Choroid plexus epithelial cell (primary cell): ENCODE measurements at regions not wholly inside any gene's neighbourhood (a gene's known extent, or its start where the extent isn't known, plus 50 kb on each side); places are given as distances from the start of the nearest gene placed in this dataset.
"Not testable (repeated sequence)": the region's sequence is repeated elsewhere in the genome, so short reads cannot be mapped to it uniquely, and the experiment has no call there.

Experiments
- DNase-seq: peaks from one replicate; pipeline ENCODE4 v3.0.0-alpha.2; 2010; ENCODE audit warnings: low read depth
- H3K4me3 ChIP-seq: 2 replicates; pipeline ENCODE4 v1.5.1; 2011; ENCODE audit warnings: low read depth, mild to moderate bottlenecking, control low read depth, low read length, moderate library complexity
- CTCF ChIP-seq: conservative IDR thresholded peaks from 2 replicates; pipeline ENCODE4 v1.5.1; 2011; ENCODE audit warnings: low read depth, mild to moderate bottlenecking, control low read depth, inconsistent platforms, low read length, moderate library complexity

- no peak for TF ChIP-seq CTCF
- no peak overlapping the region for H3K4me3 ChIP-seq
- no peak for DNase-seq
Measured at GRCh38 chr7:145795132-145795531, 321.5 kb upstream of the CNTNAP2 start.

- no peak overlapping the region for H3K4me3 ChIP-seq
- DNase-seq, result no peak
- TF ChIP-seq CTCF, result no peak
Measured at GRCh38 chr7:145784809-145785780, 331.5 kb upstream of the CNTNAP2 start.

GRCh38 chr7:145781388-145781787 lies 335.2 kb upstream of the CNTNAP2 start:
- not testable (repeated sequence) for DNase-seq, H3K4me3 ChIP-seq

- TF ChIP-seq CTCF, result no peak
- H3K4me3 ChIP-seq, result no peak overlapping the region
- DNase-seq, result peak; percentile 35
Measured at GRCh38 chr7:145779140-145779539, 337.5 kb upstream of the CNTNAP2 start.

- H3K4me3 ChIP-seq, result no peak overlapping the region
- DNase-seq, result no peak
- TF ChIP-seq CTCF, result no peak
Measured at GRCh38 chr7:145774777-145775176, 341.8 kb upstream of the CNTNAP2 start.

GRCh38 chr7:145753004-145753403 lies 363.6 kb upstream of the CNTNAP2 start:
- no peak for TF ChIP-seq CTCF
- no peak for DNase-seq
- no peak overlapping the region for H3K4me3 ChIP-seq

GRCh38 chr7:145737617-145738016 lies 379.0 kb upstream of the CNTNAP2 start:
- TF ChIP-seq CTCF, result no peak
- no peak for DNase-seq

More at GRCh38 chr7:145737617-145738016, 379.0 kb upstream of the CNTNAP2 start:
- no peak overlapping the region for H3K4me3 ChIP-seq
